Fibroblast of lung (primary cell): ENCODE measurements at regions not wholly inside any gene's neighbourhood (a gene's known extent, or its start where the extent isn't known, plus 50 kb on each side); places are given as distances from the start of the nearest gene placed in this dataset.

Experiments
- EZH2 ChIP-seq: IDR thresholded peaks from 2 replicates; pipeline ENCODE4 v1.5.1; 2012; ENCODE audit warnings: low read length, control low read depth, mild to moderate bottlenecking; ENCODE audit errors: missing control alignments
- TF ChIP-seq, protein P1 (sequence below), 2 donors: IDR thresholded peaks in 1 of 2; conservative IDR thresholded peaks in 1 of 2; 1 replicate in 1 of 2; 2 replicates in 1 of 2; pipeline ENCODE4 v1.5.1; 2011 to 2012; ENCODE audit warnings: low read length in 2 of 2, control low read depth in 1 of 2, inconsistent platforms in 1 of 2, low read depth in 1 of 2, mild to moderate bottlenecking in 1 of 2

DNA sequence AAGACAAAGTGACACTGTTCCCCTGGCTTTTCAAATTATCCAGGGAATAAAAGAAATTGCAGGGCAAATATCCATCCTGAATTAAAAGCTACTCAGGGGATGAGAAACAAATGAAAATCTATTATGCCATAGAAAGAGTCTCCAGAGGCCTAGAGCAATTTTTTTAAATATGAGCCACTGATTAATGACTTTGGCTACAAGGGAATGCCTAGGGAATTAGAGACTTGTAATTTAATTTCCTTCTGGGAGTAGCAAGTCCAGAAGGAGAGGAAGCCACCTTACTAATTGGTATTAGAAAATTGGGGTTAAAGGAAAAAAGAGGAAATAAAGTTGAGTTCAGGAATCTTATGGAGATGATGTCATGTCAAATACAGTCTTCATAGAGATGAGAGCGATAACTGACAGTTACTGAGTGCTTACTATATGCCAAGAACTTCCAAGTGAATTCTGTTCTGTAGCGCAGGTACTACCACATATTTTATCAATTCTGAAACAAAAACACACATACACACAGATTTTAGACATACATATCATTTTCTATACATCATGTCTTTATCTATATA lies 304.4 kb downstream of the DUSP6 start:
- TF ChIP-seq, protein P1, sequence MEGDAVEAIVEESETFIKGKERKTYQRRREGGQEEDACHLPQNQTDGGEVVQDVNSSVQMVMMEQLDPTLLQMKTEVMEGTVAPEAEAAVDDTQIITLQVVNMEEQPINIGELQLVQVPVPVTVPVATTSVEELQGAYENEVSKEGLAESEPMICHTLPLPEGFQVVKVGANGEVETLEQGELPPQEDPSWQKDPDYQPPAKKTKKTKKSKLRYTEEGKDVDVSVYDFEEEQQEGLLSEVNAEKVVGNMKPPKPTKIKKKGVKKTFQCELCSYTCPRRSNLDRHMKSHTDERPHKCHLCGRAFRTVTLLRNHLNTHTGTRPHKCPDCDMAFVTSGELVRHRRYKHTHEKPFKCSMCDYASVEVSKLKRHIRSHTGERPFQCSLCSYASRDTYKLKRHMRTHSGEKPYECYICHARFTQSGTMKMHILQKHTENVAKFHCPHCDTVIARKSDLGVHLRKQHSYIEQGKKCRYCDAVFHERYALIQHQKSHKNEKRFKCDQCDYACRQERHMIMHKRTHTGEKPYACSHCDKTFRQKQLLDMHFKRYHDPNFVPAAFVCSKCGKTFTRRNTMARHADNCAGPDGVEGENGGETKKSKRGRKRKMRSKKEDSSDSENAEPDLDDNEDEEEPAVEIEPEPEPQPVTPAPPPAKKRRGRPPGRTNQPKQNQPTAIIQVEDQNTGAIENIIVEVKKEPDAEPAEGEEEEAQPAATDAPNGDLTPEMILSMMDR (conservative IDR thresholded peaks at IDR 0.05 in 1 of 2, IDR thresholded peaks at IDR 0.05 in 1 of 2; ENCODE audit: low read depth in 1 of 2, low read length in 2 of 2), result no peak
- no peak for TF ChIP-seq EZH2
